Lung (tissue), 11 donors: ENCODE measurements at regions not wholly inside any gene's neighbourhood (a gene's known extent, or its start where the extent isn't known, plus 50 kb on each side); places are given as distances from the start of the nearest gene placed in this dataset.
"Not testable (repeated sequence)": the region's sequence is repeated elsewhere in the genome, so short reads cannot be mapped to it uniquely, and the experiment has no call there.

Experiments used
- ATAC-seq: fragments of 200-7000 bp; cut with Tn5 transposase; one replicate; pipeline ENCODE4 v1.9.1; 2020; ENCODE audit warnings: moderate number of reproducible peaks; ENCODE audit not compliant: insufficient read depth, low FRiP score
- DNase-seq, 3 donors: peaks; one replicate each; pipeline ENCODE4 v3.0.0-alpha.2; 2013 to 2017
- H3K27ac ChIP-seq, 2 donors: one replicate each; pipeline ENCODE4 v1.5.1; 2013; ENCODE audit warnings: mild to moderate bottlenecking in 2 of 2, moderate library complexity in 2 of 2, control low read depth in 1 of 2, inconsistent platforms in 1 of 2, low read depth in 1 of 2, low read length in 1 of 2
- H3K27me3 ChIP-seq, 3 donors: one replicate each; pipeline ENCODE4 v1.5.1; 2013; ENCODE audit warnings: low read length in 2 of 3; ENCODE audit not compliant: control insufficient read depth in 3 of 3, insufficient read depth in 3 of 3
- H3K36me3 ChIP-seq, 4 donors: one replicate each; pipeline ENCODE4 v1.5.1; 2013; ENCODE audit warnings: low read length in 4 of 4, mild to moderate bottlenecking in 1 of 4, moderate library complexity in 1 of 4; ENCODE audit not compliant: control insufficient read depth in 4 of 4, insufficient read depth in 4 of 4
- H3K4me1 ChIP-seq, 5 donors: one replicate each; pipeline ENCODE4 v1.5.1; 2013; ENCODE audit warnings: low read length in 5 of 5, mild to moderate bottlenecking in 2 of 5, moderate library complexity in 1 of 5; ENCODE audit not compliant: control insufficient read depth in 5 of 5, insufficient read depth in 5 of 5
- H3K4me3 ChIP-seq: one replicate; pipeline ENCODE4 v1.5.1; 2013; ENCODE audit warnings: mild to moderate bottlenecking, control low read depth, moderate library complexity
- H3K9ac ChIP-seq, 2 donors: one replicate each; pipeline ENCODE4 v1.5.1; 2013; ENCODE audit warnings: low read length in 2 of 2, control low read depth in 1 of 2; ENCODE audit not compliant: insufficient read depth in 1 of 2
- H3K9me3 ChIP-seq, 4 donors: one replicate each; pipeline ENCODE4 v1.5.1; 2013; ENCODE audit warnings: low read length in 3 of 4, mild to moderate bottlenecking in 1 of 4, moderate library complexity in 1 of 4; ENCODE audit not compliant: control insufficient read depth in 4 of 4, insufficient read depth in 3 of 4
- WGBS, 2 donors: extraction: QIAGEN DNeasy Blood & Tissue Kit; methylation state at CpG; one replicate each; pipeline ENCODE4 v1.1.7; 2013; 5-methylcytosine and 5-hydroxymethylcytosine counted together
- TF ChIP-seq, protein P1 (sequence below): IDR thresholded peaks from 2 replicates; pipeline ENCODE4 v1.5.1; 2012; ENCODE audit warnings: mild to moderate bottlenecking; ENCODE audit errors: control extremely low read depth, extremely low read depth
- donor health status: control.
- donor health status: control.
- donor health status: Bipolar disorder and iron deficiency.
- donor health status: healthy.
- donor health status: DM: yes; HTN: yes; CAD: no.

- no peak overlapping the region for H3K27ac ChIP-seq
- DNase-seq: no peak
- no peak overlapping the region for H3K9ac ChIP-seq
- no peak for ATAC-seq
- 84 to 100% methylated on average over 1 of the region's 1 CpG for WGBS, 2 donors
- H3K9me3 ChIP-seq: no peaks in the 10 kb centered on the region
- H3K27me3 ChIP-seq: no peaks in the 10 kb centered on the region
- TF ChIP-seq, protein P1, sequence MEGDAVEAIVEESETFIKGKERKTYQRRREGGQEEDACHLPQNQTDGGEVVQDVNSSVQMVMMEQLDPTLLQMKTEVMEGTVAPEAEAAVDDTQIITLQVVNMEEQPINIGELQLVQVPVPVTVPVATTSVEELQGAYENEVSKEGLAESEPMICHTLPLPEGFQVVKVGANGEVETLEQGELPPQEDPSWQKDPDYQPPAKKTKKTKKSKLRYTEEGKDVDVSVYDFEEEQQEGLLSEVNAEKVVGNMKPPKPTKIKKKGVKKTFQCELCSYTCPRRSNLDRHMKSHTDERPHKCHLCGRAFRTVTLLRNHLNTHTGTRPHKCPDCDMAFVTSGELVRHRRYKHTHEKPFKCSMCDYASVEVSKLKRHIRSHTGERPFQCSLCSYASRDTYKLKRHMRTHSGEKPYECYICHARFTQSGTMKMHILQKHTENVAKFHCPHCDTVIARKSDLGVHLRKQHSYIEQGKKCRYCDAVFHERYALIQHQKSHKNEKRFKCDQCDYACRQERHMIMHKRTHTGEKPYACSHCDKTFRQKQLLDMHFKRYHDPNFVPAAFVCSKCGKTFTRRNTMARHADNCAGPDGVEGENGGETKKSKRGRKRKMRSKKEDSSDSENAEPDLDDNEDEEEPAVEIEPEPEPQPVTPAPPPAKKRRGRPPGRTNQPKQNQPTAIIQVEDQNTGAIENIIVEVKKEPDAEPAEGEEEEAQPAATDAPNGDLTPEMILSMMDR: no peak
- H3K36me3 ChIP-seq: no peaks in the 10 kb centered on the region
- no peaks in the 10 kb centered on the region for H3K4me1 ChIP-seq
- H3K4me3 ChIP-seq: no peak overlapping the region
Measured at GRCh38 chr4:158444621-158445020, 77.1 kb upstream of the RXFP1 start.

- no peak overlapping the region for H3K27ac ChIP-seq
- WGBS, 2 donors: 50 to 65% methylated on average over 2 of the region's 2 CpGs
- no peaks in the 10 kb centered on the region for H3K36me3 ChIP-seq
- DNase-seq (no peak), ATAC-seq (no peak)
- H3K9ac ChIP-seq: no peak overlapping the region
- H3K9me3 ChIP-seq: no peaks in the 10 kb centered on the region
- H3K4me1 ChIP-seq: no peaks in the 10 kb centered on the region
- no peaks in the 10 kb centered on the region for H3K27me3 ChIP-seq
- H3K4me3 ChIP-seq: no peak overlapping the region
- TF ChIP-seq, protein P1: no peak
Measured at GRCh38 chr4:158446106-158446505, 75.6 kb upstream of the RXFP1 start.

- no peak overlapping the region for H3K9ac ChIP-seq
- ATAC-seq: no peak
- TF ChIP-seq, protein P1: no peak
- H3K27ac ChIP-seq: no peak overlapping the region
- no peak overlapping the region for H3K4me3 ChIP-seq
- peaks cover 0 to under 1% (median 0%) of the 10 kb centered on the region in 4 donors for H3K9me3 ChIP-seq
- H3K36me3 ChIP-seq: no peaks in the 10 kb centered on the region
- no peak for DNase-seq
- H3K4me1 ChIP-seq: no peaks in the 10 kb centered on the region
- 69 to 83% methylated on average over 1 of the region's 1 CpG for WGBS, 2 donors
- no peaks in the 10 kb centered on the region for H3K27me3 ChIP-seq
Measured at GRCh38 chr4:158450741-158451140, 70.9 kb upstream of the RXFP1 start.

GRCh38 chr4:158452116-158452515 lies 69.6 kb upstream of the RXFP1 start:
- not testable (repeated sequence) for ATAC-seq, H3K27me3 ChIP-seq, H3K4me3 ChIP-seq, H3K36me3 ChIP-seq, DNase-seq, H3K4me1 ChIP-seq, H3K9me3 ChIP-seq, H3K27ac ChIP-seq, H3K9ac ChIP-seq
- 89 to 98% methylated on average over 1 of the region's 1 CpG for WGBS, 2 donors
